GM12878 (cell line): ENCODE measurements at regions not wholly inside any gene's neighbourhood (a gene's known extent, or its start where the extent isn't known, plus 50 kb on each side); places are given as distances from the start of the nearest gene placed in this dataset.

Experiments
- ATAC-seq: fragments of 200-7000 bp; cut with Tn5 transposase; 3 replicates; pipeline ENCODE4 v1.9.1; 2020; ENCODE audit warnings: mild to moderate bottlenecking, moderate library complexity
- BruUV-seq: library from RNA; stranded (reverse); fragments of 400-500 nt; replicated peaks from 2 replicates; lab custom pipeline; 2021; lab: Mats Ljungman, UMichigan
- CTCF ChIA-PET: fragments of 300-600 bp; sonication (Branson Sonifier 250); formaldehyde crosslinking; extraction: SDS; loops from one replicate; lab custom pipeline; 2021; ENCODE audit warnings: inconsistent platforms; lab: Yijun Ruan, JAX
- POLR2A ChIA-PET: fragments of 350-600 bp; formaldehyde crosslinking; extraction: SDS; loops from one replicate; lab custom pipeline; 2021; ENCODE audit warnings: inconsistent platforms; lab: Charles Lee
- RAD21 ChIA-PET: fragments of 300-600 bp; sonication (Branson Sonifier 250); formaldehyde crosslinking; loops from one replicate; lab custom pipeline; 2023; ENCODE audit warnings: antibody characterized with exemption; ENCODE audit not compliant: unreplicated experiment; lab: Charles Lee
- SMC1A ChIA-PET: fragments of 300-600 bp; sonication (Branson Sonifier 250); formaldehyde crosslinking; loops from one replicate; lab custom pipeline; 2023; ENCODE audit not compliant: unreplicated experiment, uncharacterized antibody; lab: Charles Lee
- DNase-seq: peaks from one replicate; pipeline ENCODE4 v3.0.0-alpha.2; 2011; ENCODE audit warnings: low read depth, low spot score
- FAIRE-seq: peaks from 3 replicates; lab custom pipeline; 2011; peaks lifted over from hg19 to GRCh38; lab: Jason Lieb, UNC
- H2AFZ ChIP-seq: 2 replicates; pipeline ENCODE4 v1.6.0; 2011; ENCODE audit warnings: low read depth, low read length, control low read depth; ENCODE audit not compliant: control insufficient read depth
- H3K27ac ChIP-seq: 2 replicates; pipeline ENCODE4 v1.5.1; 2011; ENCODE audit warnings: control low read depth; ENCODE audit not compliant: control insufficient read depth, insufficient read depth
- H3K27me3 ChIP-seq, 2 experiments: replicated peaks in 1 of 2; 2 replicates each; pipeline versions ENCODE4 v1.6.0 to v1.6.1; 2011; ENCODE audit warnings: low read length in 1 of 2; ENCODE audit not compliant: control insufficient read depth in 2 of 2, insufficient read depth in 2 of 2
- H3K36me3 ChIP-seq, 2 experiments: 2 replicates each; pipeline ENCODE4 v1.5.1; 2011; ENCODE audit warnings: low read length in 1 of 2; ENCODE audit not compliant: control insufficient read depth in 2 of 2, insufficient read depth in 2 of 2
- H3K4me1 ChIP-seq: 2 replicates; pipeline ENCODE4 v1.6.1; 2011; ENCODE audit warnings: mild to moderate bottlenecking, low read length, moderate library complexity, mixed read lengths; ENCODE audit not compliant: control insufficient read depth, insufficient read depth
- H3K4me2 ChIP-seq: 2 replicates; pipeline ENCODE4 v1.6.0; 2011; ENCODE audit warnings: control low read depth; ENCODE audit not compliant: control insufficient read depth, insufficient read depth
- H3K4me3 ChIP-seq: fragments of 200-600 bp; sonication (generic); 2 replicates; pipeline ENCODE4 v1.5.1; 2016
- H3K79me2 ChIP-seq: 2 replicates; pipeline ENCODE4 v1.6.0; 2011; ENCODE audit warnings: low read length; ENCODE audit not compliant: control insufficient read depth, insufficient read depth
- H3K9ac ChIP-seq: 2 replicates; pipeline ENCODE4 v1.8.0; 2011; ENCODE audit warnings: low read length, control low read depth, mixed read lengths; ENCODE audit not compliant: control insufficient read depth, insufficient read depth
- H3K9me3 ChIP-seq: replicated peaks from 3 replicates; pipeline ENCODE4 v1.5.1; 2011; ENCODE audit warnings: mild to moderate bottlenecking, low read length; ENCODE audit not compliant: control insufficient read depth, insufficient read depth
- H4K20me1 ChIP-seq: 2 replicates; pipeline ENCODE4 v1.6.0; 2011; ENCODE audit not compliant: control insufficient read depth, insufficient read depth
- ATF2 ChIP-seq: IDR thresholded peaks from 2 replicates; pipeline ENCODE4 v1.6.1; 2012; ENCODE audit warnings: low read length, inconsistent platforms
- BRCA1 ChIP-seq: IDR thresholded peaks from 2 replicates; pipeline ENCODE4 v1.6.1; 2011; ENCODE audit warnings: low read depth, low read length, improper control_type of control experiment
- CBX5 ChIP-seq: sonication (generic); IDR thresholded peaks from 2 replicates; pipeline ENCODE4 v1.6.1; 2016; ENCODE audit warnings: low read depth, moderate library complexity, mild to moderate bottlenecking, inconsistent platforms
- CHD2 ChIP-seq: IDR thresholded peaks from 2 replicates; pipeline ENCODE4 v1.6.1; 2011; ENCODE audit warnings: low read depth, low read length, improper control_type of control experiment, borderline replicate concordance
- ESRRA ChIP-seq: IDR thresholded peaks from 2 replicates; pipeline ENCODE4 v1.6.1; 2012; ENCODE audit warnings: mild to moderate bottlenecking, low read length, improper control_type of control experiment
- FOS ChIP-seq: IDR thresholded peaks from 3 replicates; pipeline ENCODE4 v1.6.1; 2011; ENCODE audit warnings: borderline replicate concordance; ENCODE audit not compliant: insufficient read length; ENCODE audit errors: extremely low read depth
- LARP7 ChIP-seq: fragments of 450-650 bp; IDR thresholded peaks from 2 replicates; pipeline ENCODE4 v1.6.1; 2017; ENCODE audit warnings: mild to moderate bottlenecking
- MXI1 ChIP-seq: fragments of 150-350 bp; IDR thresholded peaks from 2 replicates; pipeline ENCODE4 v1.6.1; 2011; ENCODE audit warnings: low read depth, mild to moderate bottlenecking, inconsistent platforms, low read length, improper control_type of control experiment
- PRDM15 ChIP-seq: fragments of 450-650 bp; formaldehyde crosslinking; IDR thresholded peaks from 2 replicates; pipeline ENCODE4 v1.4.0; 2020; ENCODE audit warnings: mild to moderate bottlenecking, moderate library complexity
- SMC3 ChIP-seq: IDR thresholded peaks from 2 replicates; pipeline ENCODE4 v1.6.1; 2011; ENCODE audit warnings: low read length, improper control_type of control experiment, borderline replicate concordance
- YY1 ChIP-seq: IDR thresholded peaks from 2 replicates; pipeline ENCODE4 v1.6.1; 2011; ENCODE audit warnings: low read depth, mild to moderate bottlenecking, low read length
- WGBS: methylation state at CpG from one replicate; pipeline ENCODE4 v1.1.6; 2016; ENCODE audit warnings: low lambda C conversion rate; ENCODE audit not compliant: insufficient replicate concordance, insufficient coverage; ENCODE audit errors: missing lambda C conversion rate; 5-methylcytosine and 5-hydroxymethylcytosine counted together
- in situ Hi-C: fragments of 300-500 bp; cut with MboI; formaldehyde crosslinking; loops from 9 replicates; pipeline ENCODE4 v1.14.3; 2018; ENCODE audit warnings: mixed read lengths
- intact Hi-C: fragments of 100-400 bp; cut with micrococcal nuclease; formaldehyde crosslinking; loops from one replicate; pipeline ENCODE4 v1.14.2; 2022; ENCODE audit not compliant: unreplicated experiment

- FAIRE-seq (no peak), DNase-seq (no peak), ATAC-seq (no peak)
- intact Hi-C loops (no loop called here), in situ Hi-C loops (no loop called here)
- Histone ChIP-seq H4K20me1 (no peaks in the 10 kb centered on the region), H2AFZ (no peak overlapping the region), H3K4me3 (no peak overlapping the region), H3K27ac (no peak overlapping the region), H3K27me3 (no peaks in the 10 kb centered on the region), H3K9me3 (no peaks in the 10 kb centered on the region), H3K79me2 (no peaks in the 10 kb centered on the region), H3K9ac (no peak overlapping the region), H3K36me3 (no peaks in the 10 kb centered on the region), H3K4me2 (no peak overlapping the region), H3K4me1 (no peaks in the 10 kb centered on the region)
- SMC1A ChIA-PET = interaction anchor here (0.9 kb wide), 1 partner anchor 27 kb away, joined by 3 read pairs; no protein-coding TSS in a partner anchor
- RAD21 ChIA-PET = no interaction called here
- BruUV-seq = no TSS peak
- WGBS = 0% methylated on average over 1 of the region's 1 CpG
- CTCF ChIA-PET = no interaction called here
- POLR2A ChIA-PET = no interaction called here
- TF ChIP-seq CHD2 = no peak
- TF ChIP-seq MXI1 = no peak
- no peak for TF ChIP-seq YY1
- no peak for TF ChIP-seq ATF2
- no peak for TF ChIP-seq FOS
Observed at GRCh38 chr2:220281771-220282170, 654.3 kb downstream of the SLC4A3 start.

- no peaks in the 10 kb centered on the region for H3K36me3 ChIP-seq
- H3K4me2 ChIP-seq = no peak overlapping the region
- ATAC-seq (no peak), FAIRE-seq (no peak), DNase-seq (no peak)
- H3K27me3 ChIP-seq = no peaks in the 10 kb centered on the region
- TF ChIP-seq ESRRA (no peak), CBX5 (no peak), PRDM15 (CRISPR knock-in tag) (no peak), SMC3 (no peak), LARP7 (no peak), BRCA1 (no peak)
- no peak overlapping the region for H2AFZ ChIP-seq
- BruUV-seq = no TSS peak
- CTCF ChIA-PET = no interaction called here
- no peak overlapping the region for H3K4me3 ChIP-seq
- RAD21 ChIA-PET = no interaction called here
- no peak overlapping the region for H3K9ac ChIP-seq
- no peaks in the 10 kb centered on the region for H3K4me1 ChIP-seq
- H3K27ac ChIP-seq = no peak overlapping the region
- POLR2A ChIA-PET = no interaction called here
- no peaks in the 10 kb centered on the region for H4K20me1 ChIP-seq
- no peaks in the 10 kb centered on the region for H3K9me3 ChIP-seq
- SMC1A ChIA-PET = no interaction called here
- no peaks in the 10 kb centered on the region for H3K79me2 ChIP-seq
- in situ Hi-C loops (no loop called here), intact Hi-C loops (no loop called here)
- WGBS = 0% methylated on average over 3 of the region's 3 CpGs
Observed at GRCh38 chr2:220282236-220282635, 654.8 kb downstream of the SLC4A3 start.
